ENCODE measurements at regions not wholly inside any gene's neighbourhood (a gene's known extent, or its start where the extent isn't known, plus 50 kb on each side); places are given as distances from the start of the nearest gene placed in this dataset.

- intact Hi-C loops (cut with micrococcal nuclease) = no loop called here
These were observed 1337.3 kb downstream of the PCDH9 start for GRCh38 chr13:65892859-65893258.

- intact Hi-C loops (cut with micrococcal nuclease) = no loop called here
These were observed 1340.8 kb downstream of the PCDH9 start for GRCh38 chr13:65889368-65889767.

GRCh38 chr13:65882810-65883209, 1347.3 kb downstream of the PCDH9 start:
- intact Hi-C loops (cut with micrococcal nuclease) = no loop called here

- intact Hi-C loops (cut with micrococcal nuclease) = no loop called here
These were observed 1348.5 kb downstream of the PCDH9 start for GRCh38 chr13:65881561-65882155.

- intact Hi-C loops (cut with micrococcal nuclease) = no loop called here
These were observed 1355.1 kb downstream of the PCDH9 start for GRCh38 chr13:65875031-65875430.

- intact Hi-C loops (cut with micrococcal nuclease) = no loop called here
These were observed 1357.7 kb downstream of the PCDH9 start for GRCh38 chr13:65872448-65872847.

GRCh38 chr13:65868884-65869283, 1361.3 kb downstream of the PCDH9 start:
- intact Hi-C loops (cut with micrococcal nuclease) = no loop called here

GRCh38 chr13:65868099-65868498, 1362.0 kb downstream of the PCDH9 start:
- intact Hi-C loops (cut with micrococcal nuclease) = no loop called here

- intact Hi-C loops (cut with micrococcal nuclease) = no loop called here
These were observed 1364.0 kb downstream of the PCDH9 start for GRCh38 chr13:65866138-65866537.

- intact Hi-C loops (cut with micrococcal nuclease) = no loop called here
These were observed 1364.9 kb downstream of the PCDH9 start for GRCh38 chr13:65865206-65865605.

GRCh38 chr13:65864039-65864438, 1366.1 kb downstream of the PCDH9 start:
- intact Hi-C loops (cut with micrococcal nuclease) = no loop called here

- intact Hi-C loops (cut with micrococcal nuclease) = no loop called here
These were observed 1369.8 kb downstream of the PCDH9 start for GRCh38 chr13:65860306-65860705.

GRCh38 chr13:65857942-65858565, 1372.1 kb downstream of the PCDH9 start:
- intact Hi-C loops (cut with micrococcal nuclease) = no loop called here

GRCh38 chr13:65856431-65856830, 1373.7 kb downstream of the PCDH9 start:
- intact Hi-C loops (cut with micrococcal nuclease) = no loop called here

- intact Hi-C loops (cut with micrococcal nuclease) = no loop called here
These were observed 1374.8 kb downstream of the PCDH9 start for GRCh38 chr13:65855242-65855805.

GRCh38 chr13:65854431-65854830, 1375.7 kb downstream of the PCDH9 start:
- intact Hi-C loops (cut with micrococcal nuclease) = no loop called here

- intact Hi-C loops (cut with micrococcal nuclease) = no loop called here
These were observed 1385.8 kb downstream of the PCDH9 start for GRCh38 chr13:65844266-65844841.

- intact Hi-C loops (cut with micrococcal nuclease) = no loop called here
These were observed 1386.8 kb downstream of the PCDH9 start for GRCh38 chr13:65843314-65843731.

GRCh38 chr13:65841156-65841555, 1389.0 kb downstream of the PCDH9 start:
- intact Hi-C loops (cut with micrococcal nuclease) = no loop called here

- intact Hi-C loops (cut with micrococcal nuclease) = no loop called here
These were observed 1394.1 kb downstream of the PCDH9 start for GRCh38 chr13:65836066-65836465.

- intact Hi-C loops (cut with micrococcal nuclease) = no loop called here
These were observed 1395.2 kb downstream of the PCDH9 start for GRCh38 chr13:65834897-65835296.

GRCh38 chr13:65830411-65831205, 1399.5 kb downstream of the PCDH9 start:
- intact Hi-C loops (cut with micrococcal nuclease) = no loop called here

Data from T-helper 1 cell treated with Interleukin-12 subunit alpha and Interleukin-12 subunit beta and Interleukin-4 antibody, amounts not matched to agents 30 ng/mL and 1 ng/mL, for 36 hours (primary cell).